Astrocyte (in vitro differentiated cells and primary cell): ENCODE measurements at regions not wholly inside any gene's neighbourhood (a gene's known extent, or its start where the extent isn't known, plus 50 kb on each side); places are given as distances from the start of the nearest gene placed in this dataset.

ENCODE experiments used
- DNase-seq: peaks from one replicate; pipeline ENCODE4 v3.0.0-alpha.2; 2010; ENCODE audit warnings: low read depth
- FAIRE-seq: peaks from 2 replicates; lab custom pipeline; 2011; peaks lifted over from hg19 to GRCh38; lab: Jason Lieb, UNC
- H2AFZ ChIP-seq: 2 replicates; pipeline ENCODE4 v1.6.0; 2012; ENCODE audit warnings: low read depth, low read length, inconsistent platforms
- H3K27ac ChIP-seq: 2 replicates; pipeline ENCODE4 v1.5.1; 2011; ENCODE audit warnings: low read depth, low read length, inconsistent platforms
- H3K27me3 ChIP-seq: 2 replicates; pipeline ENCODE4 v1.6.0; 2011; ENCODE audit warnings: low read length, inconsistent platforms; ENCODE audit not compliant: insufficient read depth
- H3K36me3 ChIP-seq: 2 replicates; pipeline ENCODE4 v1.5.1; 2011; ENCODE audit warnings: low read length, inconsistent platforms; ENCODE audit not compliant: insufficient read depth
- H3K4me1 ChIP-seq: 2 replicates; pipeline ENCODE4 v1.5.1; 2011; ENCODE audit warnings: low read length, inconsistent platforms; ENCODE audit not compliant: insufficient read depth
- H3K4me2 ChIP-seq: 2 replicates; pipeline ENCODE4 v1.6.0; 2012; ENCODE audit warnings: low read length, inconsistent platforms
- H3K4me3 ChIP-seq: 2 replicates; pipeline ENCODE4 v1.5.1; 2011; ENCODE audit warnings: low read depth, mild to moderate bottlenecking, low read length, inconsistent platforms; ENCODE audit not compliant: insufficient read depth
- H3K79me2 ChIP-seq: 2 replicates; pipeline ENCODE4 v1.6.0; 2012; ENCODE audit warnings: mild to moderate bottlenecking, low read length, inconsistent platforms; ENCODE audit not compliant: insufficient read depth
- H3K9ac ChIP-seq: 2 replicates; pipeline ENCODE4 v1.6.0; 2012; ENCODE audit warnings: mild to moderate bottlenecking, low read length, inconsistent platforms
- H3K9me3 ChIP-seq: 2 replicates; pipeline ENCODE4 v1.5.1; 2012; ENCODE audit warnings: low read depth, mild to moderate bottlenecking, low read length, inconsistent platforms; ENCODE audit not compliant: insufficient read depth
- H4K20me1 ChIP-seq: 2 replicates; pipeline ENCODE4 v1.6.0; 2012; ENCODE audit warnings: low read length, inconsistent platforms; ENCODE audit not compliant: insufficient read depth
- H3K27ac Mint-ChIP-seq: one replicate; pipeline ENCODE4 v1.8.0; 2021; ENCODE audit warnings: mild to moderate bottlenecking, mixed read lengths; ENCODE audit not compliant: unreplicated experiment
- H3K27me3 Mint-ChIP-seq: one replicate; pipeline ENCODE4 v1.8.0; 2021; ENCODE audit warnings: low read depth, mixed read lengths; ENCODE audit not compliant: unreplicated experiment
- H3K36me3 Mint-ChIP-seq: one replicate; pipeline ENCODE4 v1.8.0; 2021; ENCODE audit warnings: low read depth, mixed read lengths; ENCODE audit not compliant: unreplicated experiment
- H3K4me1 Mint-ChIP-seq: one replicate; pipeline ENCODE4 v1.8.0; 2021; ENCODE audit warnings: low read depth, mixed read lengths; ENCODE audit not compliant: unreplicated experiment
- H3K4me3 Mint-ChIP-seq: one replicate; pipeline ENCODE4 v1.8.0; 2021; ENCODE audit warnings: mild to moderate bottlenecking, moderate library complexity, mixed read lengths; ENCODE audit not compliant: unreplicated experiment
- H3K9me3 Mint-ChIP-seq: one replicate; pipeline ENCODE4 v1.8.0; 2021; ENCODE audit warnings: mild to moderate bottlenecking, mixed read lengths; ENCODE audit not compliant: unreplicated experiment
- CTCF ChIP-seq: IDR thresholded peaks from 2 replicates; pipeline ENCODE4 v1.5.1; 2011; ENCODE audit warnings: low read depth, mild to moderate bottlenecking, inconsistent platforms, low read length, moderate library complexity; ENCODE audit not compliant: insufficient read depth
- EZH2 ChIP-seq: IDR thresholded peaks from 2 replicates; pipeline ENCODE4 v1.6.1; 2012; ENCODE audit warnings: mild to moderate bottlenecking, low read length, inconsistent platforms; ENCODE audit not compliant: insufficient read depth

- H3K4me3 ChIP-seq = no peak overlapping the region
- H3K79me2 ChIP-seq = no peaks in the 10 kb centered on the region
- no peaks in the 10 kb centered on the region for H3K27me3 ChIP-seq
- DNase-seq = peak; percentile 26
- Mint-ChIP-seq H3K9me3 (no peaks in the 10 kb centered on the region), H3K27me3 (no peaks in the 10 kb centered on the region), H3K4me1 (peaks cover 4% of the 10 kb centered on the region), H3K27ac (no peak overlapping the region), H3K36me3 (no peaks in the 10 kb centered on the region), H3K4me3 (no peak overlapping the region)
- no peak overlapping the region for H3K27ac ChIP-seq
- H2AFZ ChIP-seq = no peak overlapping the region
- no peaks in the 10 kb centered on the region for H4K20me1 ChIP-seq
- no peak for FAIRE-seq
- no peak overlapping the region for H3K4me2 ChIP-seq
- TF ChIP-seq EZH2 (no peak), CTCF (no peak)
- H3K36me3 ChIP-seq = no peaks in the 10 kb centered on the region
- no peak overlapping the region for H3K9ac ChIP-seq
- no peaks in the 10 kb centered on the region for H3K9me3 ChIP-seq
- no peaks in the 10 kb centered on the region for H3K4me1 ChIP-seq
Measured at GRCh38 chr14:54129850-54130640, 173.4 kb upstream of the BMP4 start.

GRCh38 chr14:54132496-54132895 lies 175.9 kb upstream of the BMP4 start:
- no peaks in the 10 kb centered on the region for H3K9me3 Mint-ChIP-seq
- no peaks in the 10 kb centered on the region for H3K36me3 Mint-ChIP-seq
- Histone ChIP-seq H3K4me2 (no peak overlapping the region), H3K79me2 (no peaks in the 10 kb centered on the region), H3K9me3 (no peaks in the 10 kb centered on the region), H3K4me1 (no peaks in the 10 kb centered on the region), H3K27me3 (no peaks in the 10 kb centered on the region), H3K9ac (no peak overlapping the region), H3K27ac (no peak overlapping the region), H2AFZ (no peak overlapping the region), H3K36me3 (no peaks in the 10 kb centered on the region), H4K20me1 (no peaks in the 10 kb centered on the region), H3K4me3 (no peak overlapping the region)
- TF ChIP-seq EZH2 (no peak), CTCF (no peak)
- H3K4me1 Mint-ChIP-seq = peaks cover 4% of the 10 kb centered on the region
- no peak overlapping the region for H3K4me3 Mint-ChIP-seq
- DNase-seq (no peak), FAIRE-seq (no peak)
- no peaks in the 10 kb centered on the region for H3K27me3 Mint-ChIP-seq
- no peak overlapping the region for H3K27ac Mint-ChIP-seq

- no peaks in the 10 kb centered on the region for H3K79me2 ChIP-seq
- DNase-seq (peak; percentile 30), FAIRE-seq (no peak)
- H3K9me3 ChIP-seq = no peaks in the 10 kb centered on the region
- H3K36me3 ChIP-seq = no peaks in the 10 kb centered on the region
- no peaks in the 10 kb centered on the region for H4K20me1 ChIP-seq
- TF ChIP-seq EZH2 = no peak
- no peak for TF ChIP-seq CTCF
- no peak overlapping the region for H3K4me2 ChIP-seq
- Mint-ChIP-seq H3K27me3 (no peaks in the 10 kb centered on the region), H3K4me1 (peaks cover 7% of the 10 kb centered on the region), H3K9me3 (no peaks in the 10 kb centered on the region), H3K27ac (no peak overlapping the region), H3K4me3 (no peak overlapping the region), H3K36me3 (no peaks in the 10 kb centered on the region)
- H3K9ac ChIP-seq = no peak overlapping the region
- H3K27me3 ChIP-seq = no peaks in the 10 kb centered on the region
- no peaks in the 10 kb centered on the region for H3K4me1 ChIP-seq
- no peak overlapping the region for H3K4me3 ChIP-seq
- no peak overlapping the region for H3K27ac ChIP-seq
- no peak overlapping the region for H2AFZ ChIP-seq
Measured at GRCh38 chr14:54133896-54134295, 177.3 kb upstream of the BMP4 start.
